Testis (tissue), 2 donors: ENCODE measurements at regions not wholly inside any gene's neighbourhood (a gene's known extent, or its start where the extent isn't known, plus 50 kb on each side); places are given as distances from the start of the nearest gene placed in this dataset.

Source experiments
- DNase-seq: peaks from one replicate; pipeline ENCODE4 v3.0.0-alpha.2; 2019
- H3K27ac ChIP-seq, 2 donors: fragments of 200-600 bp; sonication (generic); one replicate each; pipeline ENCODE4 v1.5.1; 2019
- H3K27me3 ChIP-seq: fragments of 200-600 bp; sonication (generic); one replicate; pipeline ENCODE4 v1.5.1; 2019
- H3K36me3 ChIP-seq: fragments of 200-600 bp; sonication (generic); one replicate; pipeline ENCODE4 v1.5.1; 2017; ENCODE audit warnings: low read depth; ENCODE audit errors: missing control alignments
- H3K4me1 ChIP-seq: fragments of 200-600 bp; sonication (generic); one replicate; pipeline ENCODE4 v1.5.1; 2019
- H3K4me3 ChIP-seq, 2 donors: fragments of 200-600 bp; sonication (generic); one replicate each; pipeline ENCODE4 v1.5.1; 2017 to 2019
- H3K9me3 ChIP-seq: fragments of 200-600 bp; sonication (generic); one replicate; pipeline ENCODE4 v1.5.1; 2017
- CTCF ChIP-seq, 3 experiments: fragments of 450-650 bp in 2 of 3; fragments of 200-600 bp in 1 of 3; sonication (generic) in 1 of 3; IDR thresholded peaks; one replicate each; pipeline ENCODE4 v1.5.1; 2016 to 2019; ENCODE audit warnings: antibody characterized with exemption in 3 of 3, mild to moderate bottlenecking in 2 of 3, moderate library complexity in 1 of 3
- POLR2A ChIP-seq: fragments of 450-650 bp; IDR thresholded peaks from one replicate; pipeline ENCODE4 v1.6.1; 2017; ENCODE audit warnings: antibody characterized with exemption, mild to moderate bottlenecking, moderate library complexity
- WGBS, 2 donors: methylation state at CpG; one replicate each; pipeline ENCODE4 v1.1.5; 2018; 5-methylcytosine and 5-hydroxymethylcytosine counted together
- intact Hi-C: fragments of 100-400 bp; cut with DNase I; formaldehyde crosslinking; loops from one replicate; pipeline ENCODE4 v1.15.1; 2023; ENCODE audit warnings: low total_unique reads

- intact Hi-C loops, result no loop called here
- Histone ChIP-seq H3K27me3 (no peaks in the 10 kb centered on the region), H3K27ac (no peak overlapping the region), H3K9me3 (no peaks in the 10 kb centered on the region), H3K4me1 (no peaks in the 10 kb centered on the region), H3K36me3 (no peaks in the 10 kb centered on the region), H3K4me3 (no peak overlapping the region)
- WGBS, 2 donors, result 19 to 26% methylated on average over 1 of the region's 1 CpG
- TF ChIP-seq POLR2A (no peak), CTCF (IDR thresholded peaks at IDR 0.05) (no peak)
- DNase-seq, result no peak
These were observed 323.3 kb downstream of the FOXG1 start for GRCh38 chr14:29089849-29090248.

GRCh38 chr14:29092121-29092520 is 325.5 kb downstream of the FOXG1 start:
- no peak for DNase-seq
- Histone ChIP-seq H3K27ac (no peak overlapping the region), H3K27me3 (no peaks in the 10 kb centered on the region), H3K4me1 (no peaks in the 10 kb centered on the region), H3K36me3 (no peaks in the 10 kb centered on the region), H3K9me3 (no peaks in the 10 kb centered on the region), H3K4me3 (no peak overlapping the region)
- intact Hi-C loops, result no loop called here
- WGBS, 2 donors, result 62 to 64% methylated on average over 4 of the region's 4 CpGs
- no peak for TF ChIP-seq CTCF (IDR thresholded peaks at IDR 0.05)
- no peak for TF ChIP-seq POLR2A

GRCh38 chr14:29097476-29097875 is 330.9 kb downstream of the FOXG1 start:
- DNase-seq, result no peak
- no peak for TF ChIP-seq CTCF (IDR thresholded peaks at IDR 0.05)
- no peak for TF ChIP-seq POLR2A
- WGBS, 2 donors, result 71% methylated on average over 1 of the region's 1 CpG
- H3K4me3 ChIP-seq, result no peak overlapping the region
- intact Hi-C loops, result no loop called here
- H3K4me1 ChIP-seq, result no peaks in the 10 kb centered on the region
- H3K27me3 ChIP-seq, result no peaks in the 10 kb centered on the region
- no peaks in the 10 kb centered on the region for H3K36me3 ChIP-seq
- no peaks in the 10 kb centered on the region for H3K9me3 ChIP-seq
- no peak overlapping the region for H3K27ac ChIP-seq

GRCh38 chr14:29098656-29099055 is 332.1 kb downstream of the FOXG1 start:
- no peaks in the 10 kb centered on the region for H3K4me1 ChIP-seq
- H3K4me3 ChIP-seq, result no peak overlapping the region
- H3K27me3 ChIP-seq, result no peaks in the 10 kb centered on the region
- DNase-seq, result no peak
- intact Hi-C loops, result no loop called here
- WGBS, 2 donors, result 61 to 69% methylated on average over 4 of the region's 4 CpGs
- H3K9me3 ChIP-seq, result no peaks in the 10 kb centered on the region
- no peak overlapping the region for H3K27ac ChIP-seq
- TF ChIP-seq POLR2A (no peak), CTCF (IDR thresholded peaks at IDR 0.05) (no peak)
- H3K36me3 ChIP-seq, result no peaks in the 10 kb centered on the region

GRCh38 chr14:29102266-29102665 is 335.7 kb downstream of the FOXG1 start:
- TF ChIP-seq POLR2A (no peak), CTCF (IDR thresholded peaks at IDR 0.05) (no peak)
- no peak for DNase-seq
- intact Hi-C loops, result no loop called here
- WGBS, 2 donors, result 84 to 86% methylated on average over 7 of the region's 7 CpGs
- H3K27ac ChIP-seq, result no peak overlapping the region
- no peaks in the 10 kb centered on the region for H3K4me1 ChIP-seq
- H3K27me3 ChIP-seq, result no peaks in the 10 kb centered on the region
- no peaks in the 10 kb centered on the region for H3K36me3 ChIP-seq
- H3K4me3 ChIP-seq, result no peak overlapping the region
- H3K9me3 ChIP-seq, result no peaks in the 10 kb centered on the region
